ENCODE measurements at regions not wholly inside any gene's neighbourhood (a gene's known extent, or its start where the extent isn't known, plus 50 kb on each side); places are given as distances from the start of the nearest gene placed in this dataset.
A peak's percentile ranks its signal among the peaks of the same experiment; 100 is the strongest.

- Histone ChIP-seq H3K14ac (replicated peaks; ENCODE audit: low read depth, low read length) (no peak overlapping the region), H2BK120ac (ENCODE audit: low read depth, low read length) (no peak overlapping the region), H3K56ac (ENCODE audit: extremely low read depth, insufficient read depth, low read length) (no peak overlapping the region), H2AK5ac (ENCODE audit: low read depth, low read length) (no peak overlapping the region), H4K5ac (ENCODE audit: low read depth, low read length) (no peak overlapping the region), H3K9ac (ENCODE audit: low read depth, low read length) (no peak overlapping the region), H4K20me1 (ENCODE audit: insufficient read depth, low read length) (no peaks in the 10 kb centered on the region), H2AK9ac (replicated peaks; ENCODE audit: low read depth, low read length, poor library complexity) (peak overlapping the region; percentile 68), H3K4me2 (ENCODE audit: low read depth, low read length) (0 out of 2 replicates have a peak overlapping the region, but pooled peaks have one; percentile 25), H4K91ac (ENCODE audit: insufficient read depth, low read depth, low read length) (no peak overlapping the region), H2AFZ (replicated peaks; ENCODE audit: low read length, poor library complexity) (no peak overlapping the region), H3K4me1 (ENCODE audit: control insufficient read depth, insufficient read depth, low read length) (peaks cover 38% of the 10 kb centered on the region), H3K4me3 (ENCODE audit: insufficient read depth, low read depth, low read length) (no peak overlapping the region), H3K79me1 (ENCODE audit: low read depth in 1 of 2, low read length in 2 of 2) (no peaks in the 10 kb centered on the region), H3K9me1 (ENCODE audit: insufficient read depth, low read length) (peaks cover 3% of the 10 kb centered on the region; the same call in 1 of the 2 replicates), H2BK20ac (ENCODE audit: low read depth, low read length) (no peak overlapping the region), H4K8ac (ENCODE audit: low read depth in 2 of 2, low read length in 2 of 2) (no peak overlapping the region), H3K23ac (ENCODE audit: low read depth, low read length) (no peak overlapping the region), H3K4ac (ENCODE audit: low read depth, low read length) (no peak overlapping the region), H3K27me3 (ENCODE audit: control insufficient read depth, insufficient read depth, low read length) (peaks cover 23% of the 10 kb centered on the region), H2BK15ac (ENCODE audit: low read depth, low read length) (no peak overlapping the region), H3K9me3 (ENCODE audit: control insufficient read depth, insufficient read depth, low read length) (no peaks in the 10 kb centered on the region), H2BK5ac (ENCODE audit: low read depth, low read length, poor library complexity, severe bottlenecking) (no peak overlapping the region), H3K27ac (ENCODE audit: insufficient read depth, low read length) (no peak overlapping the region; the same call in 1 of the 2 replicates), H3K36me3 (ENCODE audit: control insufficient read depth, insufficient read depth, low read length) (no peaks in the 10 kb centered on the region), H3K18ac (ENCODE audit: low read depth, low read length) (no peak overlapping the region)
- ChIA-PET POLR2A (ENCODE audit: unreplicated experiment) (no interaction called here), CTCF (interaction anchor here (0.9 kb wide), 1 partner anchor 18 kb away, joined by 3 read pairs; no protein-coding TSS in a partner anchor)
- 86% methylated on average over 1 of the region's 7 CpGs; no CpG with 5 or more reads in 1 of the 2 experiments for WGBS, 2 experiments (ENCODE audit: extremely low coverage in 2 of 2, insufficient read length in 1 of 2)
- DNase-seq, result peak; percentile 96
- peak; percentile 12; the same call in 1 of the 2 replicates for TF ChIP-seq MAFK (IDR thresholded peaks at IDR 0.05; ENCODE audit: low read depth, low read length)
- no peak for TF ChIP-seq SMC3 (IDR thresholded peaks at IDR 0.05; ENCODE audit: low read depth, low read length)
- TF ChIP-seq USF2 (IDR thresholded peaks at IDR 0.05; ENCODE audit: low read depth, low read length), result peak; percentile 94
- 0 out of 2 replicates have a peak, but pooled peaks have one; percentile 28 for TF ChIP-seq CEBPB (IDR thresholded peaks at IDR 0.05; ENCODE audit: low read depth, low read length)
- no peak for TF ChIP-seq ELK1 (IDR thresholded peaks at IDR 0.05; ENCODE audit: borderline replicate concordance, low read depth, low read length)
- no peak for TF ChIP-seq CHD1 (IDR thresholded peaks at IDR 0.05; ENCODE audit: low read depth, low read length)
- TF ChIP-seq RCOR1 (IDR thresholded peaks at IDR 0.05; ENCODE audit: insufficient replicate concordance, low read length), result peak; percentile 79
- TF ChIP-seq BHLHE40 (IDR thresholded peaks at IDR 0.05; ENCODE audit: low read depth, low read length), result peak; percentile 94
- peak; percentile 26 for TF ChIP-seq RAD21 (IDR thresholded peaks at IDR 0.05; ENCODE audit: low read length)
- TF ChIP-seq MXI1 (IDR thresholded peaks at IDR 0.05; ENCODE audit: borderline replicate concordance, low read depth, low read length), result peak; percentile 83; the same call in 1 of the 2 replicates
- no peak for TF ChIP-seq NFE2L2 (IDR thresholded peaks at IDR 0.05; ENCODE audit: low read depth, low read length)
- 0 out of 2 replicates have a peak, but pooled peaks have one; percentile 19 for TF ChIP-seq CTCF (conservative IDR thresholded peaks at IDR 0.05; ENCODE audit: low read depth, low read length)
- peak; percentile 69 for TF ChIP-seq FOS (IDR thresholded peaks at IDR 0.05; ENCODE audit: low read depth, low read length)
- peak; percentile 49 for TF ChIP-seq POLR2A (IDR thresholded peaks at IDR 0.05; ENCODE audit: low read depth, low read length)
- peak; percentile 20; the same call in 1 of the 2 replicates for TF ChIP-seq MAZ (IDR thresholded peaks at IDR 0.05; ENCODE audit: borderline replicate concordance, low read depth, low read length)
- TF ChIP-seq RFX5 (IDR thresholded peaks at IDR 0.05; ENCODE audit: low read depth, low read length), result no peak
- intact Hi-C loops (cut with micrococcal nuclease), result no loop called here
- peak; percentile 76 for ATAC-seq (ENCODE audit: low read depth)
- BruUV-seq (replicated peaks), result no TSS peak
- dilution Hi-C loops (cut with HindIII; ENCODE audit: low sequenced_read_pairs, unreplicated experiment), result no loop called here
- in situ Hi-C loops (cut with MboI; ENCODE audit: low sequenced_read_pairs), result no loop called here
Observed at GRCh38 chr11:126113515-126113957, 50.9 kb upstream of the CDON start.
